Stimulated activated CD4-positive, alpha-beta T cell treated with anti-CD3 and anti-CD28 coated beads, Interleukin-12 subunit alpha, Interleukin-12 subunit beta, amount 100 ng/mL, for 24 hours (primary cell): ENCODE measurements at regions not wholly inside any gene's neighbourhood (a gene's known extent, or its start where the extent isn't known, plus 50 kb on each side); places are given as distances from the start of the nearest gene placed in this dataset.

Source experiments
- DNase-seq, 2 experiments: peaks; one replicate each; pipeline ENCODE4 v3.0.0-alpha.2; 2020; ENCODE audit warnings: low read depth in 2 of 2

- DNase-seq: no peak
Measured at GRCh38 chr20:52820641-52821292, 151.4 kb upstream of the TSHZ2 start.

GRCh38 chr20:52818491-52818890, 153.7 kb upstream of the TSHZ2 start:
- no peak for DNase-seq

GRCh38 chr20:52817981-52818380, 154.2 kb upstream of the TSHZ2 start:
- DNase-seq: no peak

GRCh38 chr20:52817511-52817910, 154.6 kb upstream of the TSHZ2 start:
- DNase-seq: no peak

- DNase-seq: no peak
Measured at GRCh38 chr20:52814371-52814770, 157.8 kb upstream of the TSHZ2 start.

- DNase-seq: no peak
Measured at GRCh38 chr20:52812231-52812847, 159.8 kb upstream of the TSHZ2 start.

- DNase-seq: no peak
Measured at GRCh38 chr20:52809003-52809402, 163.2 kb upstream of the TSHZ2 start.

- DNase-seq: no peak
Measured at GRCh38 chr20:52806918-52807317, 165.2 kb upstream of the TSHZ2 start.

GRCh38 chr20:52805843-52806242, 166.3 kb upstream of the TSHZ2 start:
- no peak for DNase-seq

GRCh38 chr20:52805296-52805571, 166.9 kb upstream of the TSHZ2 start:
- DNase-seq: no peak

- DNase-seq: no peak
Measured at GRCh38 chr20:52804497-52805295, 167.5 kb upstream of the TSHZ2 start.

GRCh38 chr20:52801628-52802006, 170.5 kb upstream of the TSHZ2 start:
- DNase-seq: no peak

- no peak for DNase-seq
Measured at GRCh38 chr20:52800734-52801627, 171.2 kb upstream of the TSHZ2 start.

- DNase-seq: no peak
Measured at GRCh38 chr20:52799130-52799529, 173.0 kb upstream of the TSHZ2 start.

GRCh38 chr20:52798124-52798523, 174.0 kb upstream of the TSHZ2 start:
- no peak for DNase-seq

GRCh38 chr20:52794853-52795252, 177.3 kb upstream of the TSHZ2 start:
- DNase-seq: no peak

- DNase-seq: no peak
Measured at GRCh38 chr20:52793339-52793963, 178.7 kb upstream of the TSHZ2 start.

GRCh38 chr20:52791091-52791490, 181.1 kb upstream of the TSHZ2 start:
- no peak for DNase-seq

GRCh38 chr20:52789716-52790115, 182.4 kb upstream of the TSHZ2 start:
- DNase-seq: no peak

- DNase-seq: no peak
Measured at GRCh38 chr20:52787962-52788361, 184.2 kb upstream of the TSHZ2 start.

GRCh38 chr20:52787216-52787615, 184.9 kb upstream of the TSHZ2 start:
- DNase-seq: no peak

- DNase-seq: no peak
Measured at GRCh38 chr20:52785679-52786078, 186.5 kb upstream of the TSHZ2 start.
